ENCODE measurements at regions not wholly inside any gene's neighbourhood (a gene's known extent, or its start where the extent isn't known, plus 50 kb on each side); places are given as distances from the start of the nearest gene placed in this dataset.
A peak's percentile ranks its signal among the peaks of the same experiment; 100 is the strongest.

DNA sequence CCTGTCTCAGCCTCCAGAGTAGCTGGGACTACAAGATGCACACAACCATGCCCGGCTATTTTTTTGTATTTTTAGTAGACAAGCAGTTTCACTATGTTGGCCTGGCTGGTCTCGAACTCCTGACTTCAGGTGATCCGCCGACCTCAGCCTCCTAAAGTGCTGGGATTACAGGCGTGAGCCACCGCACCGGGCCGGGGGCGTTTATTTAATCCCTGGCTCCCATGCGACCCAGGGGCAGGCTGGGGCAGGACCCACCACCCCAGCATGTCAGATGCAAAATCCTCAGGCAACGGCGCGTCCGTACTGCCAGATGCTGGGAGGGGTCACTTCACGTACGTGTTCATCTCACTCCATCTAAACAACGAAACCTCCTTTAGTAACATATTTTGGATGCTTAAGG is 518.7 kb upstream of the NOX3 start:
- WGBS (ENCODE audit: insufficient coverage, insufficient read length), result no CpG with 5 or more reads among the region's 17 CpGs
- no peak overlapping the region for H3K4me3 ChIP-seq (ENCODE audit: low read length)
- H3K4me1 ChIP-seq (ENCODE audit: control insufficient read depth, insufficient read depth, low read length), result no peaks in the 10 kb centered on the region
- DNase-seq (ENCODE audit: low read depth, low spot score), result no peak
- no peaks in the 10 kb centered on the region for H3K9me3 ChIP-seq (ENCODE audit: control insufficient read depth, insufficient read depth, low read length)
- no peak overlapping the region for H3K27ac ChIP-seq (ENCODE audit: low read length)
- no peaks in the 10 kb centered on the region for H3K36me3 ChIP-seq (ENCODE audit: control insufficient read depth, insufficient read depth, low read length)
- H3K27me3 ChIP-seq (ENCODE audit: control insufficient read depth, insufficient read depth, low read length), result no peaks in the 10 kb centered on the region

DNA sequence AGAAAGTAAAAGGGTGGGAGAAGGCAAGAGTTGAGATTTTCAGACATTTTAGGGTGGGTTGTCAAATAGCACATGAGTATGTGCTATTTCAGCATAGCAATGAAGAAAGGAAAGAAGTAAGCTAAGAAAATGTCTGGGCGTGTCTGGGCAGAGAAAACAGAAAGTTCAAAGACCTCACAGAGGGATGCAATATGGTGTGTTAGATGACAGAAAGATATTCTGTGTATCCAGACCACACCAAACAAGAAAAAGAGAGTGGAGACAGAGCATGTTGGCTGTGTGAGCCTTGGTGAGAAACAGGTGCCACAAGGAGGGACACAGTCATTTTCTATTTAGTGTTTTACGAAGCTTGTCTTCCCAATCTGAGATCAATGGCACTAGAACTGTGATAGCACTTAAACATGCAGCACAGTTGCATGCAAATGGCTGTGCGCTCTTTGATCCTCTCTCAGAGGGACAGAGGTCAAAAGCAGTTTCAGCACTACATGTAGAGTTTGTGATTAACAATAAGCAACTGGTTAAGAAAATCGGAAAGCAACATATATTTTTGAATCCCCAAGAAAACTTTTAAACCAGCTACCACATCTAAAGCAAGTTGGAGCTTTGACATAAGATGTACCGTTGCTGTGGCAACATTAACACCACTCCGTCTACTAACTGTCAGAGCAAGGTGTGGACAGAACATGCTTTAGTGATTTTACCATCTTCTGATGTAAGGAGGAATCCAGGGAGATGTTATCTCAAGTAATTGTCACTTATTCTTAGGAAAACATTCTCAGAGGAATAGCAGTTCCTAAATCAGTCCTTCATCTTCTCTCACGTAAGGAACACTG is 515.5 kb upstream of the NOX3 start:
- Histone ChIP-seq H3K4me3 (ENCODE audit: low read length) (no peak overlapping the region), H3K36me3 (ENCODE audit: control insufficient read depth, insufficient read depth, low read length) (no peaks in the 10 kb centered on the region), H3K4me1 (ENCODE audit: control insufficient read depth, insufficient read depth, low read length) (no peaks in the 10 kb centered on the region), H3K9me3 (ENCODE audit: control insufficient read depth, insufficient read depth, low read length) (no peaks in the 10 kb centered on the region), H3K27ac (ENCODE audit: low read length) (no peak overlapping the region), H3K27me3 (ENCODE audit: control insufficient read depth, insufficient read depth, low read length) (no peaks in the 10 kb centered on the region)
- no peak for DNase-seq (ENCODE audit: low read depth, low spot score)
- no CpG with 5 or more reads among the region's 7 CpGs for WGBS (ENCODE audit: insufficient coverage, insufficient read length)

DNA sequence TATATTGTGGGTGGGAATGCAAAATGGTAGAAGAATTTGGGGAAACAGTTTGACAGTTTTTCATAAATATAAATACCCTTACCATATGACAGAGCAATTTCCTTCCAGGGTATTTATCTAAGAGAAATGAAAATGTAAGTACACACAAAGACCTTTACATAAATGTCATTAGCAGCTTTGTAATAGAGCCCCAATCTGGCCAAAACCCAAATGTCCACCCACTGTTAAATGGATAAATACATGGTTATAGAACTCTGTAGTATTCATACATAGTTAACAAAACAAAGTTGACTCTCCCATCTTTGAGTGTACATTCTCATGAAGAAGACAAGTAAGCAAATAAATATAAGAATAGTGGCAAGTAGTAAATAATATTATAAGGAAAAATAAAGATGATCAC is 514.8 kb upstream of the NOX3 start:
- no peaks in the 10 kb centered on the region for H3K9me3 ChIP-seq (ENCODE audit: control insufficient read depth, insufficient read depth, low read length)

DNA sequence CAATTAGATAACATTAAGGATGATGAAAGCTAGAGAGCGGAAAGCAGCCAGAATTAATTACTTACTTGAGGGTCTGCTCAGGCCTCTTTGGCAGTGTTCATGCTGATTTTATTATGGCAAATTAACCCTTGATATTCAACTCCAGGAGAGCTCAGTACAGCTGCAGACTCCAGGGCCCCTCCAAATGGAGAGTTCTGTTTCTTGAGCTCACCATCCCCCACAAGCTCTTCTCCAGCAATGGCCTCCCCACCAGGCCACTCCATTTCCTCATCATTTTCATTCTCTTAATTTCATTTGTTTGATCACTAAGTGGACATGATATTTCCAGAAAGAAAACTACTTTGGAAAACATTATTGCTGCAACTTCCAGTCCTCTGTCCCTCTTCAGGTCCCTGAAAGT is 513.3 kb upstream of the NOX3 start:
- H3K27me3 ChIP-seq (ENCODE audit: control insufficient read depth, insufficient read depth, low read length), result no peaks in the 10 kb centered on the region
- no peak overlapping the region for H3K4me3 ChIP-seq (ENCODE audit: low read length)
- H3K4me1 ChIP-seq (ENCODE audit: control insufficient read depth, insufficient read depth, low read length), result no peaks in the 10 kb centered on the region
- no peak for DNase-seq (ENCODE audit: low read depth, low spot score)
- no peaks in the 10 kb centered on the region for H3K36me3 ChIP-seq (ENCODE audit: control insufficient read depth, insufficient read depth, low read length)
- no CpG with 5 or more reads among the region's 1 CpG for WGBS (ENCODE audit: insufficient coverage, insufficient read length)
- no peak overlapping the region for H3K27ac ChIP-seq (ENCODE audit: low read length)
- H3K9me3 ChIP-seq (ENCODE audit: control insufficient read depth, insufficient read depth, low read length), result no peaks in the 10 kb centered on the region

More for the DNA sequence above, 514.8 kb upstream of the NOX3 start:
- no peak for DNase-seq (ENCODE audit: low read depth, low spot score)
- no peaks in the 10 kb centered on the region for H3K36me3 ChIP-seq (ENCODE audit: control insufficient read depth, insufficient read depth, low read length)
- no peak overlapping the region for H3K4me3 ChIP-seq (ENCODE audit: low read length)
- no peaks in the 10 kb centered on the region for H3K27me3 ChIP-seq (ENCODE audit: control insufficient read depth, insufficient read depth, low read length)
- no peak overlapping the region for H3K27ac ChIP-seq (ENCODE audit: low read length)
- no peaks in the 10 kb centered on the region for H3K4me1 ChIP-seq (ENCODE audit: control insufficient read depth, insufficient read depth, low read length)

DNA sequence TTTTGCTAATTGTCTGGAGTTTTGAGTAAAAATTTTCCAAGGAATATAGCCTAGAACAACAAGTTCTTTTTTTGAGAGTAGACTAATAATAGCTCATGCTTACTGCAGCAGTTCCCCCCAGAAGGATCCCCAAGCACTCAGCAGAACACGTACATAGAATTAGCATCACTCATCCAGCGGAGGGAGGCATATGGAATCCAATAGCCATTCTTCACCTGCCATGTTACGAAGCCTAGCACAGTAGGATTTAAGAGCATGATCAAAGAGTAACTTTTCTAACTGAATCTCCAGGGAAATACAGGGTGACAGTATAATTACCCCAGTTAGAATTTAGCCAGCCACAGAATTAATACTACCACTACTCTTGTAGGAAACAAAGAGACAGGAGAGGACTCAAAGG is 511.7 kb upstream of the NOX3 start:
- Histone ChIP-seq H3K27me3 (ENCODE audit: control insufficient read depth, insufficient read depth, low read length) (no peaks in the 10 kb centered on the region), H3K27ac (ENCODE audit: low read length) (no peak overlapping the region), H3K36me3 (ENCODE audit: control insufficient read depth, insufficient read depth, low read length) (no peaks in the 10 kb centered on the region), H3K4me1 (ENCODE audit: control insufficient read depth, insufficient read depth, low read length) (no peaks in the 10 kb centered on the region), H3K4me3 (ENCODE audit: low read length) (no peak overlapping the region), H3K9me3 (ENCODE audit: control insufficient read depth, insufficient read depth, low read length) (no peaks in the 10 kb centered on the region)
- WGBS (ENCODE audit: insufficient coverage, insufficient read length), result no CpG with 5 or more reads among the region's 3 CpGs
- DNase-seq (ENCODE audit: low read depth, low spot score), result no peak

DNA sequence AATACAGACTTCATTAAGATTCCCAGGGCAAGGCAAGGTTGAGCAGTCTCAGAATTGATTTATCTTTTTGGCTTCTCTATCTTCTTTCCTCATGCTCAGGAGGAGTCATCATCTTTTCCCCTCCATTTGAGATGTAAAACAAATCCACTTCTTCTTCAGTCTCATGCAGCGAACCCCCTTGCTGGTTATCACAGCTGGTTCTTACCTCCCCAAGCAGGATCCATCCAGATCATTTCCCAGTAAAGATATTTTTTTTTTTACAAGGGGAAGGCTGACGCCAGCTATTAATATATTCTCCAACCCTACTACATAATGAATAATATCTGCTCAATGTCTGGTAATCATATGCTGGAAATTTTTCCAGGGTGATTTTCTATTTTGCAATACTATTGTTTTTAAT is 508.9 kb upstream of the NOX3 start:
- Histone ChIP-seq H3K9me3 (ENCODE audit: control insufficient read depth, insufficient read depth, low read length) (no peaks in the 10 kb centered on the region), H3K27me3 (ENCODE audit: control insufficient read depth, insufficient read depth, low read length) (no peaks in the 10 kb centered on the region), H3K36me3 (ENCODE audit: control insufficient read depth, insufficient read depth, low read length) (no peaks in the 10 kb centered on the region), H3K27ac (ENCODE audit: low read length) (no peak overlapping the region), H3K4me1 (ENCODE audit: control insufficient read depth, insufficient read depth, low read length) (no peaks in the 10 kb centered on the region), H3K4me3 (ENCODE audit: low read length) (no peak overlapping the region)
- DNase-seq (ENCODE audit: low read depth, low spot score), result no peak
- WGBS (ENCODE audit: insufficient coverage, insufficient read length), result no CpG with 5 or more reads among the region's 2 CpGs

DNA sequence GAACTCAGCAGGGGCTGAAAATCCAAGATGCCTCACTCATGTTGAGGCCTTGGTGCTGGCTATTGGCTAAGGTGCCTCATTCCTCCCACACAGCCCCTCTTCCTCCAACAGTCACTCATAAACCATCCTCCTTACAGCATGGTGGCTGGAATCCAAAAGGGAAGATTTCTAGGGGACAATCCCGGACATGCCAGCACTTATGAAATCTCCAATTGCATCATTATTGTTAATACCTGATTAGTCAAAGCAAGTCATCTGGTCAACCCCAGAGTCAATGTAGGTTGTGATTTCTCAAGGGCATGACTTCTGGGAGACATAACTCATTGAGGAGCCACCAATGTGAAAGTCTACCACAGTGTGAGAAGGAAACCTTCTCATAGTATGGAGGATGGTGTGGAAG is 506.6 kb upstream of the NOX3 start:
- no CpG with 5 or more reads among the region's 1 CpG for whole genome bisulfite sequencing (ENCODE audit: insufficient coverage, insufficient read length)

DNA sequence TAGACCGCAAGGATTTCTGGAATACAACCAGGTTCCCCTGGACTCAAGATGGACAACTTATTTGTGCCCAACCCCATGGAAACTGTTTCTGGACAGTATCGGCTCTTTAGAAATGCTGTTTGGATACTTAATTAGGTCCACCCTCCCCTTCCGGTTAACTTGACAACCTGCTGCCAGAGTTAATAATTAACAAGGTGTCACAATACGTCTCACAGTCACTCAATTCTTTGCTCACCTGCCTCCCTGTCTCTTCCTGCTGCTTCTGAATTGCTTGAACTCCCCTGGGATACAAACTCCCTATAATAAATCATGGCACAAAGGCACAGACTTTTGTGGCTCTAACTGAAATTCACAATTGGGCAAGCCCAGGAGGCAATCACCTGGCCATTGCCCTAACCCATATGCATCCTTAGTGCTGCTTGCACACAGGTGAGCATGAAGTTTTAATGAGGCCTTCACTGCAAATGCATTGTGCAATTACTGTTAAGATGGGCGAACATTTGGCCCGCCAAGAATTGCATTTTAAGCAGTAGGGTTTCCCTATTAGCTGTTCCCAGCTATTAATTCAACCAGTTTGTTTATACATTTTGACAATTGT is 504.4 kb upstream of the NOX3 start:
- Histone ChIP-seq H3K36me3 (ENCODE audit: control insufficient read depth, insufficient read depth, low read length) (no peaks in the 10 kb centered on the region), H3K9me3 (ENCODE audit: control insufficient read depth, insufficient read depth, low read length) (no peaks in the 10 kb centered on the region), H3K27ac (ENCODE audit: low read length) (no peak overlapping the region), H3K4me3 (ENCODE audit: low read length) (no peak overlapping the region), H3K27me3 (ENCODE audit: control insufficient read depth, insufficient read depth, low read length) (no peaks in the 10 kb centered on the region), H3K4me1 (ENCODE audit: control insufficient read depth, insufficient read depth, low read length) (no peaks in the 10 kb centered on the region)
- WGBS (ENCODE audit: insufficient coverage, insufficient read length), result no CpG with 5 or more reads among the region's 6 CpGs
- no peak for DNase-seq (ENCODE audit: low read depth, low spot score)

More for the DNA sequence above, 506.6 kb upstream of the NOX3 start:
- Histone ChIP-seq H3K9me3 (ENCODE audit: control insufficient read depth, insufficient read depth, low read length) (no peaks in the 10 kb centered on the region), H3K27me3 (ENCODE audit: control insufficient read depth, insufficient read depth, low read length) (no peaks in the 10 kb centered on the region), H3K36me3 (ENCODE audit: control insufficient read depth, insufficient read depth, low read length) (no peaks in the 10 kb centered on the region), H3K4me3 (ENCODE audit: low read length) (no peak overlapping the region), H3K4me1 (ENCODE audit: control insufficient read depth, insufficient read depth, low read length) (no peaks in the 10 kb centered on the region), H3K27ac (ENCODE audit: low read length) (no peak overlapping the region)
- no peak for DNase-seq (ENCODE audit: low read depth, low spot score)

DNA sequence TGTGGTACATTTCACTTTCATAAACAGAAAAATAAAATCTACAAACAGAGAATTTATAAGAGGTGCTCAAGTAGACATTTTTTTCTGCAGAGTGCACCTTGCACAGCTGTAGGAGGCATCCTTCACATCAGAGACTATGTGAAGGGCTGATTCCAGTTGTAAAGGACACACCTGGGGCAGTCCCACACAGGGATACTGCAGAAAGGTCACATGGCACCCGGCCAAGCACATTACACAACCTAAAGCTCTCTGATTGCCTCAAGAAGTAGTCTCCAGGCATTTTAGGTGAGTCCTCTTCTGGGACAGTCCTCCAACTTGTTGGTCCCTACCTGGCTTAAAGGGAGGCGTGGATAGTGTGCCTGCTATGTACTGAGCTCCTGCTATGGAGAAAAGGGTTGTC is 502.9 kb upstream of the NOX3 start:
- Histone ChIP-seq H3K4me3 (ENCODE audit: low read length) (no peak overlapping the region), H3K4me1 (ENCODE audit: control insufficient read depth, insufficient read depth, low read length) (no peaks in the 10 kb centered on the region), H3K36me3 (ENCODE audit: control insufficient read depth, insufficient read depth, low read length) (no peaks in the 10 kb centered on the region), H3K27me3 (ENCODE audit: control insufficient read depth, insufficient read depth, low read length) (no peaks in the 10 kb centered on the region), H3K27ac (ENCODE audit: low read length) (no peak overlapping the region), H3K9me3 (ENCODE audit: control insufficient read depth, insufficient read depth, low read length) (no peaks in the 10 kb centered on the region)
- no peak for DNase-seq (ENCODE audit: low read depth, low spot score)
- no CpG with 5 or more reads among the region's 2 CpGs for WGBS (ENCODE audit: insufficient coverage, insufficient read length)

DNA sequence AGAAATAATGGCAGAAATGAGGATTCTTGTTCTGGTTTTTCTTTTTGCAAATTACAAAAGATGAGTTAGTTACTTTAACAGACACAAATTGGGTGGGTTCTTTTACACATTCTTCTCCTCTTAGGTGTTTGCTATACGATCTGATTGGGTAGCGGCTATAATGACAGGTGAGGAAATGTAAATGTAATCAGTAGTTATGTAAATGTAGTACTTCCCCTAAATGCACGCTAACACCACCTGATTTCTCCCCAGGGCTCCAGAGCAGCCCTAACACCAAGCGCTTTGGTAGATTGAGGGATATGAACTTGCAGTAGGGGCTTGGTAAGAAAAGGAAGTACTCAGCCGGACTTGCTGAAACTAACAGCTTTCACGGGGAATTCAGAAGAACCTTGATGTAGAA is 499.4 kb upstream of the NOX3 start:
- no peaks in the 10 kb centered on the region for H3K4me1 ChIP-seq (ENCODE audit: control insufficient read depth, insufficient read depth, low read length)
- H3K4me3 ChIP-seq (ENCODE audit: low read length), result no peak overlapping the region
- no peaks in the 10 kb centered on the region for H3K9me3 ChIP-seq (ENCODE audit: control insufficient read depth, insufficient read depth, low read length)
- no peak overlapping the region for H3K27ac ChIP-seq (ENCODE audit: low read length)
- no peaks in the 10 kb centered on the region for H3K27me3 ChIP-seq (ENCODE audit: control insufficient read depth, insufficient read depth, low read length)
- DNase-seq (ENCODE audit: low read depth, low spot score), result peak; percentile 58
- no CpG with 5 or more reads among the region's 6 CpGs for WGBS (ENCODE audit: insufficient coverage, insufficient read length)
- no peaks in the 10 kb centered on the region for H3K36me3 ChIP-seq (ENCODE audit: control insufficient read depth, insufficient read depth, low read length)

DNA sequence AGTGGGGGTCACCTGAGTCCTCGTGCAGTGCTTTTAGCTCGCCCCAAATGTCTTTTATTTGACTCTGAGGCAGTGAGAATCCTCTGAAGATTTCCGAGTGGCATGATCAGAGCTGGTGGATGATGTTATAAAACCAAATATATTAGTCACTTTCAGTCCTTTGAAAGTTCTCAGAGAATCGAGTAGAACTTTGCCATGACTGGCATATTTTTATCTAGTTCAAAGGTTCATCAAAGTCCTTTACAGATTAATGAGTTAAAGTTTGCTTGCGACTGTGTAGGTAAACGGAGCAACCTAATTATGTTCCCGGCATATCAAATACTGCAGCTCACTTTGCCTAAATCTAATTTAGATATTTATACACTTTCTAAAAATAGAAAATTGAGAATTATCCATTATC is 498.5 kb upstream of the NOX3 start:
- no peak overlapping the region for H3K4me3 ChIP-seq (ENCODE audit: low read length)
- H3K27ac ChIP-seq (ENCODE audit: low read length), result no peak overlapping the region
- no peaks in the 10 kb centered on the region for H3K27me3 ChIP-seq (ENCODE audit: control insufficient read depth, insufficient read depth, low read length)
- WGBS (ENCODE audit: insufficient coverage, insufficient read length), result no CpG with 5 or more reads among the region's 7 CpGs
- H3K9me3 ChIP-seq (ENCODE audit: control insufficient read depth, insufficient read depth, low read length), result no peaks in the 10 kb centered on the region
- no peak for DNase-seq (ENCODE audit: low read depth, low spot score)
- H3K4me1 ChIP-seq (ENCODE audit: control insufficient read depth, insufficient read depth, low read length), result no peaks in the 10 kb centered on the region
- no peaks in the 10 kb centered on the region for H3K36me3 ChIP-seq (ENCODE audit: control insufficient read depth, insufficient read depth, low read length)
